Middle frontal gyrus (tissue), 1 donor: ENCODE measurements at regions not wholly inside any gene's neighbourhood (a gene's known extent, or its start where the extent isn't known, plus 50 kb on each side); places are given as distances from the start of the nearest gene placed in this dataset.

Experiments
- DNase-seq: peaks from one replicate; pipeline ENCODE4 v3.0.0-alpha.2; 2015; ENCODE audit warnings: low spot score; ENCODE audit errors: extremely low spot score

- no peak for DNase-seq
Measured at GRCh38 chr7:382043-382400, 92.1 kb downstream of the FOXL3 start.

- no peak for DNase-seq
Measured at GRCh38 chr7:386385-386784, 96.4 kb downstream of the FOXL3 start.

GRCh38 chr7:387132-388022 lies 97.4 kb downstream of the FOXL3 start:
- DNase-seq = no peak

GRCh38 chr7:388023-388960 lies 98.3 kb downstream of the FOXL3 start:
- no peak for DNase-seq

- no peak for DNase-seq
Measured at GRCh38 chr7:388961-389701, 99.2 kb downstream of the FOXL3 start.

- DNase-seq = no peak
Measured at GRCh38 chr7:389911-390601, 100.1 kb downstream of the FOXL3 start.

- no peak for DNase-seq
Measured at GRCh38 chr7:390761-391410, 100.9 kb downstream of the FOXL3 start.

- no peak for DNase-seq
Measured at GRCh38 chr7:391411-391951, 101.5 kb downstream of the FOXL3 start.

- DNase-seq = no peak
Measured at GRCh38 chr7:391961-392524, 102.1 kb downstream of the FOXL3 start.

GRCh38 chr7:392822-393221 lies 102.9 kb downstream of the FOXL3 start:
- no peak for DNase-seq

GRCh38 chr7:395643-396042 lies 105.7 kb downstream of the FOXL3 start:
- DNase-seq = no peak

- no peak for DNase-seq
Measured at GRCh38 chr7:398888-399287, 108.9 kb downstream of the FOXL3 start.

GRCh38 chr7:400901-401485 lies 111.0 kb downstream of the FOXL3 start:
- no peak for DNase-seq

- DNase-seq = no peak
Measured at GRCh38 chr7:401495-401894, 111.5 kb downstream of the FOXL3 start.

- no peak for DNase-seq
Measured at GRCh38 chr7:404812-405488, 114.7 kb downstream of the PDGFA start.

GRCh38 chr7:405489-406211 lies 114.0 kb downstream of the PDGFA start:
- no peak for DNase-seq

GRCh38 chr7:407721-408539 lies 111.7 kb downstream of the PDGFA start:
- DNase-seq = no peak
